ENCODE measurements at regions not wholly inside any gene's neighbourhood (a gene's known extent, or its start where the extent isn't known, plus 50 kb on each side); places are given as distances from the start of the nearest gene placed in this dataset.

GRCh38 chr9:27985714-27986113 is 412.4 kb upstream of the C9orf72 start:
- no peak overlapping the region for H3K4me3 ChIP-seq

DNA sequence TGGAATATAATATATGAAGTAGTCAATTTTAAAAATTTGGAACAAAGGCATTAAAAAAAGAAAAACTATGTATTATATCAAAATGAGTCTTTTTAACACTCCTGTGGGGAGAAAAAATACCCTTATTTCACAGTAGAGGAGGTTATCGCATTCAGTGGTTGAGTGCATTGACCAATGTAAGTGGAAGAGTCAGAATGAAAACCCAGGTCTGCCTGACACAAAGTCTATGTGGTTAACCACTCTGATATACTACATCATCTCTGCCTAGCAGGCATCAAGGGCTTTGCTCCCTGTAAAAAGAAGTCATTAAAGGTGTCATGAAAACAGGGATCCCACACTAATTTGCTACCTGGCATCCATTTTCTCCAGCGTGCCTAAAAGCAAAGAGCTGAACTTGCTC is 417.2 kb upstream of the C9orf72 start:
- Histone ChIP-seq H3K36me3 (no peaks in the 10 kb centered on the region), H3K9me3 (no peaks in the 10 kb centered on the region), H3K4me3 (no peak overlapping the region), H3K27ac (no peak overlapping the region), H3K27me3 (peaks cover 0 to 4% (median 0%) of the 10 kb centered on the region in 9 donors), H3K4me1 (no peaks in the 10 kb centered on the region)
- TF ChIP-seq, protein P1, sequence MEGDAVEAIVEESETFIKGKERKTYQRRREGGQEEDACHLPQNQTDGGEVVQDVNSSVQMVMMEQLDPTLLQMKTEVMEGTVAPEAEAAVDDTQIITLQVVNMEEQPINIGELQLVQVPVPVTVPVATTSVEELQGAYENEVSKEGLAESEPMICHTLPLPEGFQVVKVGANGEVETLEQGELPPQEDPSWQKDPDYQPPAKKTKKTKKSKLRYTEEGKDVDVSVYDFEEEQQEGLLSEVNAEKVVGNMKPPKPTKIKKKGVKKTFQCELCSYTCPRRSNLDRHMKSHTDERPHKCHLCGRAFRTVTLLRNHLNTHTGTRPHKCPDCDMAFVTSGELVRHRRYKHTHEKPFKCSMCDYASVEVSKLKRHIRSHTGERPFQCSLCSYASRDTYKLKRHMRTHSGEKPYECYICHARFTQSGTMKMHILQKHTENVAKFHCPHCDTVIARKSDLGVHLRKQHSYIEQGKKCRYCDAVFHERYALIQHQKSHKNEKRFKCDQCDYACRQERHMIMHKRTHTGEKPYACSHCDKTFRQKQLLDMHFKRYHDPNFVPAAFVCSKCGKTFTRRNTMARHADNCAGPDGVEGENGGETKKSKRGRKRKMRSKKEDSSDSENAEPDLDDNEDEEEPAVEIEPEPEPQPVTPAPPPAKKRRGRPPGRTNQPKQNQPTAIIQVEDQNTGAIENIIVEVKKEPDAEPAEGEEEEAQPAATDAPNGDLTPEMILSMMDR (IDR thresholded peaks at IDR 0.05), result no peak
- no peak for TF ChIP-seq POLR2A (IDR thresholded peaks at IDR 0.05)
- 86 to 91% (median 87%) methylated on average over 2 of the region's 2 CpGs for WGBS, 4 donors
- DNase-seq (no peak), ATAC-seq (no peak)
- intact Hi-C loops (cut with DNase I), result no loop called here

More at GRCh38 chr9:27985714-27986113, 412.4 kb upstream of the C9orf72 start:
- intact Hi-C loops (cut with DNase I), result no loop called here
- no peaks in the 10 kb centered on the region for H3K4me1 ChIP-seq
- TF ChIP-seq, protein P1 (IDR thresholded peaks at IDR 0.05), result no peak
- no peak for TF ChIP-seq POLR2A (IDR thresholded peaks at IDR 0.05)
- no peaks in the 10 kb centered on the region for H3K9me3 ChIP-seq
- DNase-seq, result no peak
- 57 to 74% (median 58%) methylated on average over 1 of the region's 1 CpG for WGBS, 4 donors
- no peaks in the 10 kb centered on the region for H3K27me3 ChIP-seq
- H3K27ac ChIP-seq, result no peak overlapping the region
- no peak for ATAC-seq
- no peaks in the 10 kb centered on the region for H3K36me3 ChIP-seq

GRCh38 chr9:27991221-27991620 is 417.9 kb upstream of the C9orf72 start:
- intact Hi-C loops (cut with DNase I), result no loop called here
- peaks cover 0 to 4% (median 0%) of the 10 kb centered on the region in 9 donors for H3K27me3 ChIP-seq
- no peak for DNase-seq
- no peak overlapping the region for H3K4me3 ChIP-seq
- 30 to 59% (median 49%) methylated on average over 5 of the region's 5 CpGs for WGBS, 4 donors
- no peak for TF ChIP-seq POLR2A (IDR thresholded peaks at IDR 0.05)
- TF ChIP-seq, protein P1 (IDR thresholded peaks at IDR 0.05), result no peak
- H3K36me3 ChIP-seq, result no peaks in the 10 kb centered on the region
- H3K27ac ChIP-seq, result no peak overlapping the region
- ATAC-seq, result no peak
- no peaks in the 10 kb centered on the region for H3K9me3 ChIP-seq
- H3K4me1 ChIP-seq, result no peaks in the 10 kb centered on the region

DNA sequence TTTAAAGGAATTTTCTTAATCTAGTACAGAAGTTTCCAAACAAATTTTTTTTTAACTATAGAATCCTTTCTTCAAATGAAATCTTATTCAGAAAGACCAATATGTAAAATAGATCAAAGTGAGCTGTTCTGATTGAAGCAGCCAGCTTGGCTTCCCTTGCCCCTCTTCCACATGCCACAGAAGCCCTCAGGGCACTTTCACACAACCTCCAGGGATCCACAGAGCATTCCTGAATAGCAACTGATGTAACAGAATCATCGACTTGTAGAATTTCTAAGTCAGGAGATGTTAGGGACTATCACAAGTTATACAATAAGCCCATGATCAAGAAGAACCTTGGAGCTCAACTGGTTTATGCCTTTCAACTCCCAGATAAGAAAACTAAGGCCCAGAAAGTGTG is 427.8 kb upstream of the C9orf72 start:
- no peak overlapping the region for H3K4me3 ChIP-seq
- WGBS, 4 donors, result 39 to 65% (median 46%) methylated on average over 1 of the region's 1 CpG
- intact Hi-C loops (cut with DNase I), result loop anchor here in 1 of 10 donors (10.0 kb wide), 1 partner anchor 54 kb away; no protein-coding TSS in a partner anchor
- TF ChIP-seq POLR2A (IDR thresholded peaks at IDR 0.05), result no peak
- TF ChIP-seq, protein P1 (IDR thresholded peaks at IDR 0.05), result no peak
- H3K9me3 ChIP-seq, result no peaks in the 10 kb centered on the region
- H3K27me3 ChIP-seq, result no peaks in the 10 kb centered on the region
- H3K4me1 ChIP-seq, result no peaks in the 10 kb centered on the region
- DNase-seq (no peak), ATAC-seq (no peak)
- H3K27ac ChIP-seq, result no peak overlapping the region
- H3K36me3 ChIP-seq, result no peaks in the 10 kb centered on the region
